ENCODE measurements at regions not wholly inside any gene's neighbourhood (a gene's known extent, or its start where the extent isn't known, plus 50 kb on each side); places are given as distances from the start of the nearest gene placed in this dataset.
A peak's percentile ranks its signal among the peaks of the same experiment; 100 is the strongest.

DNA sequence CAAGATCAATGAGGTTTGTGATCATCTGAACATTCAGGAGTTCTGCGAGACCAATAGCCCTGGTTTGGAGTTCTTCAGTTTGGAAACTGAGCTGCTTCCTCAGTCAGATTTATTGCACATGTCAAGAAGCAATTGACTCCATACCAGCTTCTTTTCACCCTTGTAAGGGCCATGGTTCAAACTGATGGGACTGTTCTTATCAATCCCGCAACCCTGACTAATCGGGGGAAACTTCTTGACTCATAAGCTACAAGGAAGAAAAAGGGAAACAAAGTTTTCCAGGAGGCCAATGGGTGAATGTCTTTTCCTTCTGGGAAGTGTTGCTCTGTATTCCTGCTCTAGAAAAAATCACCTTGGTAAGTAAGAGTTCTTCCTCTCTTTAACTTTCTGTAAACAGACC is 187.9 kb downstream of the MIS18A start:
- no TSS peak for BruUV-seq (replicated peaks)
- no peaks in the 10 kb centered on the region for H3K27me3 ChIP-seq (replicated peaks; ENCODE audit: control insufficient read depth, insufficient read depth, low read length)
- no peak overlapping the region for H3K4me3 ChIP-seq (ENCODE audit: low read depth, low read length)
- TF ChIP-seq, protein P1, sequence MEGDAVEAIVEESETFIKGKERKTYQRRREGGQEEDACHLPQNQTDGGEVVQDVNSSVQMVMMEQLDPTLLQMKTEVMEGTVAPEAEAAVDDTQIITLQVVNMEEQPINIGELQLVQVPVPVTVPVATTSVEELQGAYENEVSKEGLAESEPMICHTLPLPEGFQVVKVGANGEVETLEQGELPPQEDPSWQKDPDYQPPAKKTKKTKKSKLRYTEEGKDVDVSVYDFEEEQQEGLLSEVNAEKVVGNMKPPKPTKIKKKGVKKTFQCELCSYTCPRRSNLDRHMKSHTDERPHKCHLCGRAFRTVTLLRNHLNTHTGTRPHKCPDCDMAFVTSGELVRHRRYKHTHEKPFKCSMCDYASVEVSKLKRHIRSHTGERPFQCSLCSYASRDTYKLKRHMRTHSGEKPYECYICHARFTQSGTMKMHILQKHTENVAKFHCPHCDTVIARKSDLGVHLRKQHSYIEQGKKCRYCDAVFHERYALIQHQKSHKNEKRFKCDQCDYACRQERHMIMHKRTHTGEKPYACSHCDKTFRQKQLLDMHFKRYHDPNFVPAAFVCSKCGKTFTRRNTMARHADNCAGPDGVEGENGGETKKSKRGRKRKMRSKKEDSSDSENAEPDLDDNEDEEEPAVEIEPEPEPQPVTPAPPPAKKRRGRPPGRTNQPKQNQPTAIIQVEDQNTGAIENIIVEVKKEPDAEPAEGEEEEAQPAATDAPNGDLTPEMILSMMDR (IDR thresholded peaks at IDR 0.05; ENCODE audit: insufficient read depth in 1 of 2, low read depth in 1 of 2, low read length in 1 of 2, severe bottlenecking in 1 of 2, unreplicated experiment in 1 of 2): no peak
- Mint-ChIP-seq H3K4me3 (ENCODE audit: unreplicated experiment) (no peak overlapping the region), H3K4me1 (ENCODE audit: low read depth, unreplicated experiment) (no peaks in the 10 kb centered on the region), H3K9me3 (ENCODE audit: unreplicated experiment) (peaks cover 24% of the 10 kb centered on the region), H3K27ac (ENCODE audit: unreplicated experiment) (no peak overlapping the region), H3K27me3 (ENCODE audit: insufficient read depth, unreplicated experiment) (peaks cover 6% of the 10 kb centered on the region), H3K36me3 (ENCODE audit: insufficient read depth, unreplicated experiment) (no peaks in the 10 kb centered on the region)
- DNase-seq: no peak
- no peaks in the 10 kb centered on the region for H3K9me3 ChIP-seq
- H3K4me1 ChIP-seq: no peaks in the 10 kb centered on the region
- ChIA-PET CTCF (no interaction called here), POLR2A (no interaction called here)
- H3K36me3 ChIP-seq (ENCODE audit: control insufficient read depth, insufficient read depth, low read length): no peaks in the 10 kb centered on the region
- intact Hi-C loops (cut with micrococcal nuclease; ENCODE audit: unreplicated experiment): no loop called here

DNA sequence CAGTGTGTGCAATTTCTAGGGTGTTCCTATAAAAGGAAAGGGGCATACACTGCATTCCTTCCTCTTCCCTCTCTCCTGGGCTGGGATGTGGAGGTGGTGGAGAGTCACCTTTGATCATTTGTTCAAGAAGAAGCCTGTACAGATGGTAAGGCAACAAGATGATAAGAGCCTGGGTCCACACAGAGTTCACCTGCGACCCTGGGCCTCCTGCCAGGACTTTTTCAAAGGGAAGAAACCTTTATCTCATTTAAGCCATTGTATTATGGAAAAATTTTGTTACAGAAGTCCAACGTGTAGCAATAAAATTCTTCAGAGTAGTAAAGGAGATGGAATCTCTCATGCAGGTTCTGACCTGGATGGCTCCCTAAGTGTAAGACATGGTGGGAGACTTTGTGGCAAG is 189.1 kb downstream of the MIS18A start:
- Histone ChIP-seq H3K4me3 (ENCODE audit: low read depth, low read length) (no peak overlapping the region), H3K27me3 (replicated peaks; ENCODE audit: control insufficient read depth, insufficient read depth, low read length) (no peaks in the 10 kb centered on the region), H3K9me3 (no peaks in the 10 kb centered on the region), H3K4me1 (no peaks in the 10 kb centered on the region), H3K36me3 (ENCODE audit: control insufficient read depth, insufficient read depth, low read length) (no peaks in the 10 kb centered on the region)
- BruUV-seq (replicated peaks): no TSS peak
- Mint-ChIP-seq H3K9me3 (ENCODE audit: unreplicated experiment) (peaks cover 28% of the 10 kb centered on the region), H3K36me3 (ENCODE audit: insufficient read depth, unreplicated experiment) (no peaks in the 10 kb centered on the region), H3K27ac (ENCODE audit: unreplicated experiment) (no peak overlapping the region), H3K27me3 (ENCODE audit: insufficient read depth, unreplicated experiment) (peaks cover 7% of the 10 kb centered on the region), H3K4me1 (ENCODE audit: low read depth, unreplicated experiment) (no peaks in the 10 kb centered on the region), H3K4me3 (ENCODE audit: unreplicated experiment) (no peak overlapping the region)
- ChIA-PET CTCF (no interaction called here), POLR2A (no interaction called here)
- TF ChIP-seq, protein P1 (IDR thresholded peaks at IDR 0.05; ENCODE audit: insufficient read depth in 1 of 2, low read depth in 1 of 2, low read length in 1 of 2, severe bottlenecking in 1 of 2, unreplicated experiment in 1 of 2): no peak
- peak in 1 of 2 experiments; percentile 50 for DNase-seq
- intact Hi-C loops (cut with micrococcal nuclease; ENCODE audit: unreplicated experiment): no loop called here

DNA sequence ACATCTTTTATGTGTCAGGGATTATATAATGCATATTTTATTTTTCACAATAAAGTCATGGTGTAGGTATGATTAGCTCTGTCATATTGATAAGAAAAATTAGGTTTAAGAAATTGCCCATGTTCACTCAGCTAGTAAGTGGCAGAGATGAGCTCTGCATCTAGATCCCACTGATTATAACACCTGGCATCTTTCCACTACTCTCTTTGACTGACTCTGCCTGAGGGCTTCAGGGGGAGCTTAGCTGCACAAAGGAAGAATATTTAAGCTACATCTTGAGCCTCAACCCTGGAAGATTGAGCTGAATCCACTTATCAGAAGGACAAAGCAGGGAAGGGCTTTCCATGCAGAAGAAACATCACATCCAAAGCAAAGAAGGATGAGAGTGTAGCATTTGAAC is 190.4 kb downstream of the MIS18A start:
- H3K27me3 ChIP-seq (replicated peaks; ENCODE audit: control insufficient read depth, insufficient read depth, low read length): no peaks in the 10 kb centered on the region
- no peaks in the 10 kb centered on the region for H3K9me3 ChIP-seq
- ChIA-PET CTCF (no interaction called here), POLR2A (no interaction called here)
- TF ChIP-seq, protein P1 (IDR thresholded peaks at IDR 0.05; ENCODE audit: insufficient read depth in 1 of 2, low read depth in 1 of 2, low read length in 1 of 2, severe bottlenecking in 1 of 2, unreplicated experiment in 1 of 2): no peak
- BruUV-seq (replicated peaks): no TSS peak
- H3K9me3 Mint-ChIP-seq (ENCODE audit: unreplicated experiment): peaks cover 28% of the 10 kb centered on the region
- no peaks in the 10 kb centered on the region for H3K36me3 Mint-ChIP-seq (ENCODE audit: insufficient read depth, unreplicated experiment)
- H3K27me3 Mint-ChIP-seq (ENCODE audit: insufficient read depth, unreplicated experiment): peaks cover 10% of the 10 kb centered on the region
- DNase-seq: no peak
- H3K4me1 Mint-ChIP-seq (ENCODE audit: low read depth, unreplicated experiment): no peaks in the 10 kb centered on the region
- no peaks in the 10 kb centered on the region for H3K36me3 ChIP-seq (ENCODE audit: control insufficient read depth, insufficient read depth, low read length)
- no peak overlapping the region for H3K4me3 Mint-ChIP-seq (ENCODE audit: unreplicated experiment)
- H3K4me1 ChIP-seq: no peaks in the 10 kb centered on the region
- H3K27ac Mint-ChIP-seq (ENCODE audit: unreplicated experiment): no peak overlapping the region
- no peak overlapping the region for H3K4me3 ChIP-seq (ENCODE audit: low read depth, low read length)
- intact Hi-C loops (cut with micrococcal nuclease; ENCODE audit: unreplicated experiment): no loop called here
